GM23248 (cell line): ENCODE measurements at regions not wholly inside any gene's neighbourhood (a gene's known extent, or its start where the extent isn't known, plus 50 kb on each side); places are given as distances from the start of the nearest gene placed in this dataset.

Experiments
- DNase-seq: peaks from one replicate; pipeline ENCODE4 v3.0.0-alpha.2; 2015
- H2AFZ ChIP-seq: fragments of 200-600 bp; sonication (generic); 2 replicates; pipeline ENCODE4 v1.6.1; 2016; ENCODE audit warnings: antibody characterized with exemption
- H3F3A ChIP-seq: fragments of 200-600 bp; sonication (generic); 2 replicates; pipeline ENCODE4 v1.6.1; 2016; ENCODE audit warnings: mild to moderate bottlenecking, antibody characterized with exemption, mixed run types; ENCODE audit not compliant: insufficient read depth
- H3K27ac ChIP-seq: fragments of 200-600 bp; sonication (generic); 2 replicates; pipeline ENCODE4 v1.5.1; 2016; ENCODE audit warnings: mild to moderate bottlenecking
- H3K27me3 ChIP-seq: fragments of 200-600 bp; sonication (generic); replicated peaks from 2 replicates; pipeline ENCODE4 v1.6.1; 2016; ENCODE audit warnings: mild to moderate bottlenecking; ENCODE audit not compliant: insufficient read depth
- H3K36me3 ChIP-seq: fragments of 200-600 bp; sonication (generic); 2 replicates; pipeline ENCODE4 v1.6.1; 2016; ENCODE audit warnings: low read depth, mild to moderate bottlenecking
- H3K4me1 ChIP-seq: fragments of 200-600 bp; sonication (generic); 2 replicates; pipeline ENCODE4 v1.6.1; 2016; ENCODE audit warnings: mild to moderate bottlenecking; ENCODE audit not compliant: insufficient read depth
- H3K4me2 ChIP-seq: fragments of 200-600 bp; sonication (generic); one replicate; pipeline ENCODE4 v1.6.1; 2016; ENCODE audit warnings: mild to moderate bottlenecking; ENCODE audit not compliant: unreplicated experiment
- H3K4me3 ChIP-seq: fragments of 200-600 bp; sonication (generic); 2 replicates; pipeline ENCODE4 v1.5.1; 2016; ENCODE audit warnings: mild to moderate bottlenecking
- H3K79me2 ChIP-seq: fragments of 200-600 bp; sonication (generic); 2 replicates; pipeline ENCODE4 v1.6.1; 2016; ENCODE audit warnings: mild to moderate bottlenecking; ENCODE audit not compliant: insufficient read depth
- H3K9ac ChIP-seq: fragments of 200-600 bp; sonication (generic); 2 replicates; pipeline ENCODE4 v1.6.1; 2016; ENCODE audit warnings: mild to moderate bottlenecking
- H3K9me2 ChIP-seq: fragments of 200-600 bp; sonication (generic); 2 replicates; pipeline ENCODE4 v1.6.1; 2016; ENCODE audit warnings: mixed run types, mild to moderate bottlenecking, moderate library complexity; ENCODE audit not compliant: insufficient read depth
- H3K9me3 ChIP-seq: fragments of 200-600 bp; sonication (generic); one replicate; pipeline ENCODE4 v1.6.1; 2017; ENCODE audit warnings: low read depth
- H4K20me1 ChIP-seq: fragments of 200-600 bp; sonication (generic); 2 replicates; pipeline ENCODE4 v1.6.0; 2016; ENCODE audit not compliant: insufficient read depth
- EZH2 ChIP-seq: fragments of 200-600 bp; sonication (generic); IDR thresholded peaks from 2 replicates; pipeline ENCODE4 v1.6.1; 2018; ENCODE audit warnings: antibody characterized with exemption, mild to moderate bottlenecking; ENCODE audit not compliant: insufficient read depth, poor library complexity, severe bottlenecking
- EZH2phosphoT487 ChIP-seq: fragments of 200-600 bp; sonication (generic); IDR thresholded peaks from 2 replicates; pipeline ENCODE4 v1.6.1; 2018; ENCODE audit warnings: antibody characterized with exemption, moderate library complexity, mild to moderate bottlenecking, low read depth; ENCODE audit not compliant: insufficient read depth
- WGBS, 2 experiments: methylation state at CpG; one replicate each; pipeline ENCODE4 v1.1.6; 2015 to 2017; ENCODE audit warnings: low lambda C conversion rate in 2 of 2, low coverage in 1 of 2; ENCODE audit errors: missing lambda C conversion rate in 2 of 2; 5-methylcytosine and 5-hydroxymethylcytosine counted together
- in situ Hi-C: fragments of 300-500 bp; cut with MboI; formaldehyde crosslinking; loops from 2 replicates; pipeline ENCODE4 v1.15.0; 2020

GRCh38 chr6:100230115-100230952 is 234.4 kb downstream of the SIM1 start:
- no peak for DNase-seq
- H3K79me2 ChIP-seq: no peaks in the 10 kb centered on the region
- no peaks in the 10 kb centered on the region for H3K9me2 ChIP-seq
- H3K36me3 ChIP-seq: no peaks in the 10 kb centered on the region
- in situ Hi-C loops: no loop called here
- no peaks in the 10 kb centered on the region for H3K9me3 ChIP-seq
- 22 to 24% methylated on average over 6 of the region's 6 CpGs for WGBS, 2 experiments
- H3K4me1 ChIP-seq: peaks cover 15% of the 10 kb centered on the region
- no peaks in the 10 kb centered on the region for H4K20me1 ChIP-seq
- H3K4me2 ChIP-seq: peak overlapping the region; percentile 58
- no peak overlapping the region for H3K9ac ChIP-seq
- TF ChIP-seq EZH2 (no peak), EZH2phosphoT487 (no peak)
- peaks cover 25% of the 10 kb centered on the region for H3F3A ChIP-seq
- H2AFZ ChIP-seq: peak overlapping the region; percentile 41
- H3K27ac ChIP-seq: peak overlapping the region; percentile 49
- H3K4me3 ChIP-seq: 0 out of 2 replicates have a peak overlapping the region, but pooled peaks have one; percentile 26
- no peaks in the 10 kb centered on the region for H3K27me3 ChIP-seq

- peak overlapping the region; percentile 60 for H3K27ac ChIP-seq
- TF ChIP-seq EZH2 (no peak), EZH2phosphoT487 (no peak)
- in situ Hi-C loops: no loop called here
- no peaks in the 10 kb centered on the region for H3K27me3 ChIP-seq
- peak overlapping the region; percentile 94 for H2AFZ ChIP-seq
- H3K4me3 ChIP-seq: peak overlapping the region; percentile 63
- no peaks in the 10 kb centered on the region for H3K9me3 ChIP-seq
- H3K36me3 ChIP-seq: no peaks in the 10 kb centered on the region
- H3K9me2 ChIP-seq: no peaks in the 10 kb centered on the region
- H3K4me2 ChIP-seq: peak overlapping the region; percentile 84
- DNase-seq: no peak
- H4K20me1 ChIP-seq: no peaks in the 10 kb centered on the region
- no peaks in the 10 kb centered on the region for H3K79me2 ChIP-seq
- peak overlapping the region; percentile 75 for H3K9ac ChIP-seq
- H3F3A ChIP-seq: peaks cover 25% of the 10 kb centered on the region
- peaks cover 15% of the 10 kb centered on the region for H3K4me1 ChIP-seq
- WGBS, 2 experiments: 57 to 65% methylated on average over 5 of the region's 5 CpGs
Observed at GRCh38 chr6:100229512-100229911, 235.2 kb downstream of the SIM1 start.

GRCh38 chr6:100228834-100229441 is 234.9 kb upstream of the MCHR2 start:
- H3K9ac ChIP-seq: peak overlapping the region; percentile 75
- H3K9me2 ChIP-seq: no peaks in the 10 kb centered on the region
- no peaks in the 10 kb centered on the region for H3K9me3 ChIP-seq
- in situ Hi-C loops: no loop called here
- no peaks in the 10 kb centered on the region for H4K20me1 ChIP-seq
- no peaks in the 10 kb centered on the region for H3K79me2 ChIP-seq
- H3K27ac ChIP-seq: peak overlapping the region; percentile 60
- TF ChIP-seq EZH2phosphoT487 (no peak), EZH2 (no peak)
- H3K36me3 ChIP-seq: no peaks in the 10 kb centered on the region
- DNase-seq: peak; percentile 77
- peaks cover 15% of the 10 kb centered on the region for H3K4me1 ChIP-seq
- peak overlapping the region; percentile 84 for H3K4me2 ChIP-seq
- H3K4me3 ChIP-seq: peak overlapping the region; percentile 63
- H3K27me3 ChIP-seq: no peaks in the 10 kb centered on the region
- H2AFZ ChIP-seq: peak overlapping the region; percentile 94
- peaks cover 25% of the 10 kb centered on the region for H3F3A ChIP-seq
- 1 to 2% methylated on average over 25 to 30 of the region's 30 CpGs for WGBS, 2 experiments

- Histone ChIP-seq H2AFZ (peak overlapping the region; percentile 94), H3K27me3 (no peaks in the 10 kb centered on the region), H3K9ac (peak overlapping the region; percentile 75), H3K4me2 (peak overlapping the region; percentile 84), H3K4me3 (peak overlapping the region; percentile 63), H3K36me3 (no peaks in the 10 kb centered on the region), H3F3A (peaks cover 25% of the 10 kb centered on the region), H3K4me1 (peaks cover 15% of the 10 kb centered on the region), H3K9me3 (no peaks in the 10 kb centered on the region), H3K79me2 (no peaks in the 10 kb centered on the region), H3K27ac (peak overlapping the region; percentile 60; the same call in 1 of the 2 replicates), H3K9me2 (no peaks in the 10 kb centered on the region), H4K20me1 (no peaks in the 10 kb centered on the region)
- in situ Hi-C loops: no loop called here
- WGBS, 2 experiments: 25 to 27% methylated on average over 8 of the region's 8 CpGs
- peak; percentile 38 for DNase-seq
- TF ChIP-seq EZH2 (no peak), EZH2phosphoT487 (no peak)
Observed at GRCh38 chr6:100228437-100228833, 234.4 kb upstream of the MCHR2 start.
